ENCODE measurements at regions not wholly inside any gene's neighbourhood (a gene's known extent, or its start where the extent isn't known, plus 50 kb on each side); places are given as distances from the start of the nearest gene placed in this dataset.

DNA sequence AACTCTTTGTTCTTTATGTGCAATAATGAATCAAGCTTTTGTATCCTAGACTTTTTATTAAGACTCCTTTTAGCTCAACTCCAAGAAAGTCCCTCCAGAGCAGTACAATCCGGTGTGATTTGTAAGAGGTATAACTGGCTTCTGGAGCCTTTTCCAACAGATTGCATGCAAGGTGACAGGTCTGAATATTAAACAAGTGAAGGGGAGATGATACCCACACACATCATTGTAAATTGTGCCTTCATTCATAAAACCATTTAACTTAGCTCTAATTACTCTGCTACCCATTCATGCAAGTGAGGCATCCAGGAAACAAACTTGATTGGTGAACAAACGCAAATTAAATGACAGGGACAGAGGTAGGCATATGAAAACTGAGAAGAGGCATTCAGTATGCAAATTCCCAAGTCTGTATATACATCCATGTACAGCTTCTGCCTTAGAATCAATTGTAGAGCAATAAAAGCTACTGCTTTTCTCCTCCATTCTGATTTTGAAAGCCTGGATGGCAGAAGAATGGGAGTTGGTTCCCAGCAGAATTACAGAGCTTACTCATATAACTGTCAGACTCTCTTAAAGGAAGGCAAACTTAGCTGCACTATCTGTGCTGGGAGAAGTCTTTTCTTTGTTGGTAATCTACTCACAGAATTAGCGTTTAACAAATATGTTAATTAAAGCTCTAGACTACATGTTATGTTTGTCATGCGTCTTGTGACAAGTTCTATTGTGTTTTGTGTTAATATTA is 261.0 kb upstream of the CDH6 start:
- no peak for DNase-seq

DNA sequence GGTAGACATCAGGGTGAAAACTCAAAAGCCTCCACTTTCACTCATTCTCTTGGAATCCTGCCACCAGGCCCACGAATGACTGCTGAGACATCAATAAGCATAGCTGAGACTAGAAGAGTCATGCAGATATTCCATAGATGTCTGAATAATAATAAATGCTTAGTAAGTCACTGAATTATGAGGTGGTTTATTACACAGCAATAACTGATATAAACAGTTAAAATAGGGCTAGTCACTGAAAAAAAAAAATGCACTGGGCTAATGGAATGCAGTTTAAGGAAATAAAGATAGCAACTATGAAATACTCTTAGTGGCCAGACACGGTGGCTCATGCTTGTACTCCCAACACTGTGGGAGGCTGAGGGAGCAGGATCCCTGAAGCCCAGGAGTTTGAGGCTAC is 262.8 kb upstream of the CDH6 start:
- DNase-seq: no peak

DNA sequence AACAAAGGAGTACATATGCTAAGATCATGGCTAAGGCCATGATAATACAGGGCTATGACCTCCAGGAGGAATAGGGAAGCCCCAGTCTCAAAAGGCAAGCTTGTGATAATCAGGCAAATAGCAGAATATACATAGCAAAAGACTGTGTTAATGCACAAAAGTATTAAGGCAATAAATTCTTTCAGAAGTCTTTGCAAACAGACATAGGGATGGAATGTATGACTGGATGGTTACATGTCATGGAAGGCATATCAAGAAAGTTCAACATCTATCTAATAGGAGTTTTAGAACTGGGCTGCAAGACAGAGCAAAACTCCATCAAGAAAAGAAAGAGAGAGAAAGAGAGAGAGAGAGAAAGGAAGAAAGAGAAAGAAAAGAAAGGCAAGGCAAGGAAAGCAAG is 264.5 kb upstream of the CDH6 start:
- DNase-seq: no peak

DNA sequence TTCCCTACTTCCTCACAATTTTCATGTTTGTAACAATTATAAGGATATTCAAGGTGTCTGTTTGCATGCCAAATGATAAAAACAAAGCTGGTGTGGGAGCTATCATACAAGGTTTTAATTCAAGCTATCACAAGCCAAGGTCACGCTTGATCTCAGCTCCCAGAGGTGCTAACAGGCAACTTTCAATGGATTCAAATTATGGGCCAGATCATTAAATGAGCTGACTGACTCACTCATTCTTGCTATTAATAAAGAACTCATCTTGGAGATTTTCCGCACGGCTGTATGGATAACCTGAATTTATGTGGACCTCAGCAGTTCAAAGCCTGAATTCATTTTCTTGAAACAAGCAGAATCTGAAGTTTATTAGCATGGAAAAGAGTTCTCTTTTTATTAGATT is 267.3 kb upstream of the CDH6 start:
- no peak for DNase-seq

DNA sequence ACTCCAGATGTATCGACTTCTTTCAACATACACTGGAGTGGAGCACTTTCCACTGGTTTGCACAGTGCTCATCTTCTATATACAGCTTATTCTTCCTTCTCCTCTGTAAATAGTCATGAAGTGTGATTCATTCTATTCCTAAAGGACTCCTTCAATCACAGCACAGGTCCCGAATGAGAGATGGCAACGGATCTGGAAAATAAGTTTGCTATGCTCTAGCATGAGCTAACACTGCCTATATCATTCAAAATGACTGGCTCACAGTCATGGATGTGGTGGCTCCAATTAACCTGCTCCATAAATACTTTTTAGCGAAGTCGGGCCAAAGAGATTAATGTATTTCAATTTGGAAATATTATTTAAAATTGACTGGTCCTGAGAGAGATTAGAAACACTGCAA is 272.1 kb upstream of the CDH6 start:
- no peak for DNase-seq

DNA sequence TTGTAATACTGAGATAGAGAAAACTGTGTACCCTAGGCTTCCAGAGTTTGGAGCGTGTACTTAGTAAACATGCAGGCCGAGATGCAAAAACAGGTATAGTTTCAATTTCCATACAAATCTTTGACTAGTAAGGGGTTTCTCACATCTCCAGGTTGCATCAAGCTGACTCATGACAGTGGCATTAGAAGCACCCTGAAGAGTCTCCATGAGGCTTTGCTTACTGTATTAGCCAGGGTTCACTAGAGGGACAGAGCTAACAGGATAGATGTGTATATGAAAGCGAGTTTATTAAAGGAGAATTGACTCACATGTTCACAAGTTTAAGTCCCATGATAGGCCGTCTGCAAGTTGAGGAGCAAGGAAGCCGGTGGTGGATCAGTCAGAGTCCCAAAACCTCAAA is 275.3 kb upstream of the CDH6 start:
- no peak for DNase-seq

DNA sequence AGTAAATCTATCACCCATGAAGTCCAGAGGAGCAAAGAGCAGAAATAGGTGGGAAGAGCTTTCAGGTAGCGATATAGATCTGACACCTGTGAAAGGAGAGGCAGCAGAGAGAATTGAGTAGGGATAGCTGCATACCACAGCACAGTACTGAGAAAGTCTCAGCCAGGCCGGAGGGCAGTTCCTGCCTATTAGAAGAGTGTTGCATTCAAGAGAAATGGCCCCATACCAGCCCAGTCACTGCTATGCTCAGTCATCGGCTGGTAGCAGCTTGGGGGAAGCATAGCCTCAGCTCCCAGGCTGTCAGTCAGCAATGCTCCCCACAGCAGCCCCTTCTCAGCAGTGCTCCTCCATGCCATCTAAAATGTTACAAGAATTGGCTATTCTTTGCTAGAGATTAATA is 285.1 kb upstream of the CDH6 start:
- DNase-seq: no peak

DNA sequence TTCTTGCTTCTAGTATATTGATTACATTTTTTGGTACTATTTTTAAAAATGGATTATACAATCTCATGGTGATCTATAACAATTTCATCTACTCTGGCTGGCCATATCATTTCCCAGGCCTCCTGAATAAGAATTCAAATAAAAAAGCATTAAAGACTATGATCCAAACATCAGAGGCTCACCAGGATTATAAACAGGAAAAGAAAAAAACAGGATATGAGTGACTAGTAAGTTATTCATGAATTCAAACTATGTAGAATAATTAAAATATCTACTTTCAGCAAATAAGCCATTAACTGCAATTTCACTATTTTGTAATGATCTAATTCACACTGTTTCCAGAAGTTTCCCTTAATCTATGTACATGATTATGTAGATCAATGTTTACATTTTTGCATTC is 293.1 kb upstream of the CDH6 start:
- no peak for DNase-seq

DNA sequence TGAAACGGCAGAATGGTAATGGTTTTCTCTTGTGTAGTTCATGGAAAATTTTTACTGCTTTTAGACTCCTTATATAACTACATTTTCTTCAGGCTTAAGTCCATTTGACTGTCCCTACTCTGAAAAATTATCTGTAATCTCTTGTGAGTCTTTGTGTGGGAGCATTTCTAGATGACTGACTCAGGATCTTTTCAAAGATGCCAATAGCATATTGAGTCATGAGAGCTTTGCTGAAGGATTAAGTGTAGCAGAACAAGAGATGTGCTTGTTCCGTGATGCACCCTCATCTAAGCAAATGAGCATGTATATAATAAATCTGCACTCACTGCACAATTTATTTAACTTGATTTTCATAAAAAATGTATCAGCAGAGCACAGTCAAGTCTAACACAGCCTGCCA is 298.7 kb upstream of the CDH6 start:
- DNase-seq: no peak

DNA sequence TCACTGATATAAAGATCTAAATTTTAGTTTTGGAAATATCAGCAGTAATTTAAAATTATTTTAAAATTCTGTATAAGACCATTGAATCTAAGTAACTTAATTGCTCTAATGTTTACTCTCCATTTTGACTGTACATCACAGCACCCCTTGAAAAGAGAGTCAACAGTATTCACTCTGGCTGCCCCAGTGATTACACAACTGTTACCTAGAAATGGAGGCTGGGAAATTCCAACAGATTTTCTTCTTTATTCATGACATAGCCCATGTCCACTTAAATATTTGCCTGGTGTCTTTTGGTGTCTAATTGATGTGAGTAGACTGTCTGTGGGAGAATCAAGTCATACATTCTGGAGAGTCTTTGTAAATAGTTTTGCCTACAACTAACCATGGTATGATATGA is 301.8 kb upstream of the CDH6 start:
- no peak for DNase-seq

DNA sequence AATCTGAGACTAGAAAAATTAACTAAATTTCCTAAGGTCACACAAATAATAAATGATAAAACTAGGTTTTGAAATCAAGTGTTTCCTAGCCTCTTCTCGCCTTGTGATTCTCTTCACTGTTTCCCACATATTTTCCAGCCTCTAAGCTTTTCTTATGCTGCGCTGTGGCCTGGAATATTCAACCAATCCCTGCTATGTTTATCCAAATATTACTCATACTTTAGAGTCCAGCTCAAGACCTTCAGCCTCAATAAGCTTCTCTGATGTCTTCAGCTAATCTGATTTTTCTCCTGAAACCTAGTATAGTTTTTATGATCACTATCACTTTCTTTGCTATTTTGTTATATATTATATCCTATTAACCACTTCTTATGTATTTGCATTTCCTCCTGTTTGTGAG is 303.1 kb upstream of the CDH6 start:
- no peak for DNase-seq

DNA sequence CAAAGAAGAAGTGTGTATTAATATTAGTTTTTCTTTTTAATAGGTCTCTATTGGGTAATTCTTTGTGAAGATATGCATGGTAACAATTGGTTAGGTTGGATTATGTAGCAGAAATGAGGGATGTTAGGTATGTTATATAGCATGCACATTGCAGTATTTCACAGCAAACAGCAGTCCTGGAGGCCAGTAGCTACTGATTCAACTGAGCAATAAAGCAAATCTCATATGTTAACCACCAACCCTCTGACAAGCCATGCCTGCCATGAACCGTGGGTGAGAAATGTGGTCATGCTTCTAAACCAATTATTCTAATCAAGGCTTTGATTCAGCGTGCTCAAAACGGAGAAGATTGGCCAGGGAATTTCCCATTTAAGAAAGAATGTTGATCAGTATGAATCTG is 313.0 kb upstream of the CDH6 start:
- no peak for DNase-seq

DNA sequence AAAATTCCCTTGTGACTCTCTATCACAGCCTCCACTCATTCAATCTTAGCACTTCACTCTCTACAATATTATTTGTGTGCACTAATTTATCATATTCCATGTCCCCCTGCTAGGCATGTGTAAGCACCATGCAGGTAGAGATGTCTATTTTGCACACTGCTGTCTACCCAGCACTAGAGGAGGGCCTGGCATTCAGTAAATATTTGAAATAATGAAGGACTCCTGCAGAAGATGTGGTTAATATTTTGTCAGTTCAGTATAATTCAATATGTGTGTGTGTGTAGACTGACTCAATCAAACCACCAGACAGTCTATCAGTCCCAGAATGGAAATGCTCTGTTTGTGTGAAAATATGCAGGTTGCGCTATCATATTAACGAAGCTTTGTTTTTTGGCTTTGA is 313.6 kb upstream of the CDH6 start:
- no peak for DNase-seq

DNA sequence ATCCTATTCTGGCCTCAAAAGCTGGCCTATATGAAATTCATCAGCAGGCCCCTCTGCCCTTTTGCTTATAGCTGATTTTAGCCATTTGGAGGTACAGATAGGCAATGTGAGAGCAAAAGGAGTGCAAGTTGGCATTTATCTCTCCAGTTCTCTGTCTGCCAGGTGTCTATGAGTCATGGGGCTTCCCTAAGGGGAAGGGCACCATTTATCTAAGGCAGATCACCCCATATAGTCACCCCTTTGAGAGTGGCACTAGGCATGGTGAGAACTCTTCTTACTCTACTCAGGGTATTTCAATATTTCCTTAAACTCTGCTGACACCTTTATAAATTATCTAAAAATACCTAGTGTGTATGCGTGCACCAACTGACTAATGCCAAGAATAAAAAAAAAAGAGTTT is 314.7 kb upstream of the CDH6 start:
- DNase-seq: no peak

DNA sequence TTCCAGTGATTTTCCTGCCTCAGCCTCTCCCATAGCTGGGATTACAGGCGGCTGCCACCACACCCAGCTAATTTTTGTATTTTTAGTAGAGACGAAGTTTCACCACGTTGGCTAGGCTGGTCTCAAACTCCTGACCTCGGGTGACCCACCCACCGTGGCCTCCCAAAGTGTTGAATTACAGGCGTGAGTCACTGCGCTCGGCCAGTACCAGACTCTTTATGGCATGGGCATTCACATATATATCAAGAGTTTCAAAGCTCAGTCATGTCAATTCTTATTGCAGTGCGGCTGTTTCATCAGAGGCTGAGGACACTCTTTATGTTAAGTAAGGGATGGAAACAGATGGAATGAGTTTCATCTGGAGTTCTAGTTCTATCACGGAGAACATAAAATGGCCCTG is 315.2 kb upstream of the CDH6 start:
- DNase-seq: no peak

DNA sequence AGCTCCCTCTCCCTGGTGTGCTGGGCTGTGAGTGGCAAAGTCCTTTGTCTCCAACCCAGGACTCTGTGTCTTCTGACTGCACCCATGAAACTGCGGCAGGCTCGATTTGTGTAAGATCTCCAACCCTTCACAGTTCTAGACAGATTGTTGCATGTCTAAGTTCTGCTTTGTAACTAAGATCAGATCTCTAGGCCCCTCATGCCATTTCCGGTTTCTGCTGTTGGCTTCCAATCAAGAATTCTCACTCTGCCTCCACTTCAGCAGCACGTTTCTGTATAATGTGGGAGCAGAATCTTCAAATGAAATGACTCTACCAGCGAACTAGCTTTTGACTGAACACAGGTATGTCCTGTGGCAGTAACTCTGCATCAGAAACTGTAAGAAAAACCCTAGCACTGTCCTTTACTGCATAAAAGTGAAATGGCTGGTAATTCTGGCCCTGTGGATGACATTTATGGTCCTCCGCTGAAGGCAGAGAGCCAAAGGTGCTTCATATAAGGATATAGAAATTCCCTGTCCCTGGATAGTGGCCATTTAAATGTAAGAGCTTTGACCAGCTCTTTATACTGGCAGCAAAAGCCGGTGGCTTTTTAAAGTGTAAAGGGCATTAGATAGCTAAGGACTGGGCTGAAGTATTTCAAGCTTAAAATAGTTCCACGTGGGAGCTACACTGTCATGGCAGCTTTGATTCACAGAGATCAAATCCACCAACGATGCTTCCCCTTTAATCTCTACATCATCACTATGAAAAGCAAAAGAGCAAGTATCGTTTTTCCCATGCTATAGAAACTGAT is 319.0 kb upstream of the CDH6 start:
- no peak for DNase-seq

DNA sequence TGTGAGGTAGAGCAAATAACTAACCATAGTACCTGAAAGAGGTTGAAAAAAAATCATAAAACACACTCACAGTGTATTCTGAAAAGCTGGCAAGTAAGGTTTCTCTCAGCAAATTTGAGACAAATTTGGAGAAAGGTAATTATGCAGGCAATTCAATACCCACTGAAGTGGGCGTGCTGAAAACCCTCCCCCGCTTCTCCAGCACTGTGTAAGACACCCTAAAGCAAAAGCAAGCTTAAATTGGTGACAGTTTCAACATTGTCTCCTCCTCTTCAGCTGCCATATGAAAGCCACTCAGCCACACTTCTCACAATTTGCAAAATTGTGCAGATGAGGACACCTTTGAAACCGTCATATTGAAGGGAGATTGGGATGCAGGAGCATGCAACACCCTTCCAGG is 322.3 kb upstream of the CDH6 start:
- DNase-seq: no peak

DNA sequence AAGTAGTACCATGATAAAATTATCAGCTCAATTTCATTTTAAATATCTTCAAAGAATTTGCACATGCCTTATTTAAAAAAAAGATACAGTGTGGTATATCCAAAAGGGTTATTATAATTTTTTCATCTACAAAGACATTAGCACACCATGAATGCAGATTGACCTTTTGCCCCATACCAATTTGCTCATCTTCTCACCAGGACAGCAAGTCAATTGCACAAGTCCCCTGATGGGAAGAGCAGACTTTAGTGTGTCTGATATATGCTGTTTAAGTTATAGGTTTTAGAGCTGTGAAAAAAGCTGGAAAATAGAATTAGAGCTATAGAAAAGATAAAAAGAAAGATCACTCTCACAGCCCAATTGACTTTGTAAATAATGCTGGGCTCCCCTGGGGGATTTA is 325.8 kb upstream of the CDH6 start:
- DNase-seq: no peak

DNA sequence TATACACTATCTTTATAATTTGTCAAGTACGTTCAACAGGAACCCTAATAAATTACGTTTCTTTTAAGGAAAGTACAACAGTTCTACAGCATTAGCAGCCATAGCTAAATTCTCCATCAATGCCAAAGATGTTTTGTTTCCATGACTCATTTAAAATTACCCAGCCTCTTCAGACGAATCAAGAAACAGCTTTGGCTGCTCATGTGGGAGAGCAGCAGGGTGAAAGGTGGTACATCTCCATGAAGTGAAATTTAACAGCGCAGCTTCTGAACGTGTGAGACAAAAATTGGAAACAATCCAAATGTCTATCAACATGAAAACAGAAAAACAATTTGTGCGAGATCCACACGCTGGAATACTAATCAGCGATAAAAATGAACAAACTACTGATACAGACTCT is 327.3 kb upstream of the CDH6 start:
- DNase-seq: no peak

DNA sequence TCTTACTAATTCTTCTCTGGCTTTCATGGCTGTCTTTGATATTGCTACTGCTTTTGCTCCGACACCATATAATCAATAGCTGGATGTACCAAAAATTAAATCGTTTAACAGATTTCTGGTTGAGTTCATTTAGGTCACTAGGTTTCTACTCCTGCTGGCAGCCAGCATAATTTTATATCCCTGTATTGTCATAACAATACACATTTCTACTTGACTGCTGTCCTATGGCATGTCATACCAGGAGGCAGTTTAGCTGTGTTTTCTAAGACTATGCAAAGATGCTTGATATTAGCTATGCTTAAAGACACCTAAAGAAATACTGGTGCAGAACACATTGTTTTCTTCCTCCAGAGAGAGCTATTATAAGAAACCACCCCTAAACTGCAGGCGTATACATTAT is 337.2 kb upstream of the CDH6 start:
- no peak for DNase-seq

DNA sequence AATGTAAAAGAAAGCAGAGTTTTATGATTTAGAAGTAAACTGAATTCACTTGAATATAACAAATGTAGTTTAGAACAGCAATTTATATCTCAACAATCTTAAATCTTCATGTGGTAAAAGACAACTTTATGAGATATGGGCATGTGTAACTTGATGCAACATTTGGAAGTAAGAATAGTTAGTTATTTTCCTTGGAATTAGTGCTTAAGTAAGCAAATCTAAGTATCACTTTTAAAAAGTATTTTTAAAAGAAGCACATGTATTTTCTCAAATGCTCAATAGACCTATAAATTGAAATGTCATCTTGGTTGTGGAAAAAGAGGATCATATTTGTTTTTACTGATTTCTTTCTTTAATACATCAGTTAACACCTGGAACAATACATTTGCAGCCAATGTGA is 340.3 kb upstream of the CDH6 start:
- no peak for DNase-seq

DNA sequence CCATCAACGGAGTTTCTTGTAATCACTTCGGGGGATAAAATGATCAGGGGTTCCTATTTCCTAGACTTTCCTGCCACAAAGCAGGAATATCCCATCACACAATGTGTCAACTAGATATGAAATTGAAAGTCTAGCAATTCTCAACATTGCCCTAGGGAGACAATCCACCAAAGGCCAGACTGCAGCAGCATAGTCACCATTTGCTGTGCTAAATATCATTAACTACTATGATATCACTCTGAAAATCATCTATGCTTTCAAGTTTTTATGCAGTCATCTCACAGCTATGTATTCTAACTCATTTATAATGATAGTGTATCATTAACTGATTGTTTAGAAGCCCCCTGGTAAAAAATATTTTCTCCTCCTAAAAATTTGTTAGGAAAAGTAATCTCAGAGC is 342.6 kb upstream of the CDH6 start:
- no peak for DNase-seq

DNA sequence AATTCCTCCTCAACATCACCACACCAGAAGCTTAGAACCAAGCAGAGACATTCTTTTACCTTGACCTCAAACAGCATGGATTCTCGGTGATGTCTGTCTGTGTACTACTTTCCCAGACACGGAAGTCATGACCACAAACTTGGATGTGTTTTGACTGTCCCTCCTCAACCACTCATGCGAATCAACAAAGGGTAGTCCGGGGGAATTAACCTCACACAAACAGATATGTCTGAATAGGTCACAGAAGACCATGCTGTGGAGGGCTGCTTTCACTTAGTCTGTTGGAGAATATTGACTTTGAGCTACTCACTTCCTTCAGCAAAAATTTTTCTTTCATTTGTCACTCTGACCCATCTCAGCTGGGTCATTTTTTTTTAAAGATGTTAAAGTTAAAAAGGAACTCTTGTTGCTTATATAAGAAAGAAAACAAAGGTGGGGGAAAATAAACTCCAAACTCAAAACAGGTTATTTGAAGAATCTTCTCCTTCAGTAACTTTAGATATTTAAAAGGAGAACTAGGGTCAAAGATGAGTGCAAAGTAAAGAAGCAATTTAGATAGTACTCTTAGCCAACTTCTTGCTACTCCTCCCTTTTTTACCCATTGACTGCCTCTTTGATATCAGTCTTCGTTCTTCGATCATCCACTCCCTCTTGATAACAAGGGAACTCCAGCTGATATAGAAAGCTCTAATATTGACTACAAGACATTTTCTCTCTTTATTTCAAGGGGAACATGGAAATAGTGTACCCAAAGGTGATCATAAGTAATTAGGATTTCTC is 343.4 kb upstream of the CDH6 start:
- no peak for DNase-seq

DNA sequence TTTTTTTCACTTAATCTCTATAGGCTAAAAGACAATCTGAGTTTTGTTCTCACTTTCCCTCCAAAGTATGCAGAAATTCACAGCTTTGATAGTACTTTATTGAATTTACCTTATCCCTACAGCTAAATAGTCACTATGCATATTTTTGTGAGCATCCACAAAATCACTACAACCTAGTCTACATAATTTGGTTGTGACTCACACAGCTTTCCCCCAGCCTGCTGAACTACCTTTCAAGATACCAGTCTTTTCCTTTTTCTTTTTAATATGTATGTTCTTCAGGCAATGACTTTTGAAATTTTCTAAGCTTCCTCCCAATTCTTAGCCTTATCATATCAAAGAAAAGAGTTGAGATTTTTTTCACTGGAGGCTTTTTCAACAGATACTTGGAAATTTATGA is 347.3 kb upstream of the CDH6 start:
- no peak for DNase-seq
